OCI-LY7 (cell line): ENCODE measurements at regions not wholly inside any gene's neighbourhood (a gene's known extent, or its start where the extent isn't known, plus 50 kb on each side); places are given as distances from the start of the nearest gene placed in this dataset.

Experiments
- CTCF ChIP-seq: fragments of 200-600 bp; sonication (generic); conservative IDR thresholded peaks from 2 replicates; pipeline ENCODE4 v1.5.1; 2014; ENCODE audit warnings: mild to moderate bottlenecking, antibody characterized with exemption, low read length, moderate library complexity, mixed read lengths
- EZH2phosphoT487 ChIP-seq: fragments of 200-600 bp; sonication (generic); IDR thresholded peaks from 2 replicates; pipeline ENCODE4 v1.6.1; 2018; ENCODE audit warnings: low read depth, borderline replicate concordance, mild to moderate bottlenecking, mixed run types, antibody characterized with exemption, low read length, moderate library complexity, mixed read lengths

DNA sequence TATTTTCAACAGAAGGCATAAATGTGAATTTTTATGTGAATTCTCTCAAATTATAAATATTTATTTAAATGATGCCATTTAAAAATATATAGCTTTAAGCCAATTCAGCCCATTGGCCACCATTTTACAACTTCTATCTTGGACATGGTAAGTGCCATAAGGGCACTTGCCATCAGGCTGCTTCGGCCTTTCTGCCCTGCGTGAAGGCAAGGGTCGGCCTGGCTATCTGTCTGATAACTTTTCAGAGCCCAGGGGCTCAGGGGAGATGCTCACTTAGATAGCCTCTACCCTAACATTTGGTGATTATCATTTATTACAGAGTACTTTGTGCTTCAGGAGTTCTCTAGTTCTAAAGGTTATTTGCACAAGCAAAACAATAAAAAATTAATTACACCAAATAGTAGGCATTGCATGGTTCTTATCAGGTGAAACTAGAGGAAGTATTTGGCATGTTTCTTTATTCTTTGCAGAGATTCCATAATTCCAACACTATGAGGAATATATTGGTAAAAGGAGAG lies 62.4 kb upstream of the MBNL1 start:
- TF ChIP-seq EZH2phosphoT487 (no peak), CTCF (no peak)
